Stimulated activated CD8-positive, alpha-beta memory T cell treated with anti-CD3 and anti-CD28 coated beads, Interleukin-15, amount 100 ng/mL, for 48 hours (primary cell): ENCODE measurements at regions not wholly inside any gene's neighbourhood (a gene's known extent, or its start where the extent isn't known, plus 50 kb on each side); places are given as distances from the start of the nearest gene placed in this dataset.

Source experiments
- DNase-seq, 2 donors: peaks; one replicate each; pipeline ENCODE4 v3.0.0-alpha.2; 2020; ENCODE audit warnings: low read depth in 2 of 2

DNA sequence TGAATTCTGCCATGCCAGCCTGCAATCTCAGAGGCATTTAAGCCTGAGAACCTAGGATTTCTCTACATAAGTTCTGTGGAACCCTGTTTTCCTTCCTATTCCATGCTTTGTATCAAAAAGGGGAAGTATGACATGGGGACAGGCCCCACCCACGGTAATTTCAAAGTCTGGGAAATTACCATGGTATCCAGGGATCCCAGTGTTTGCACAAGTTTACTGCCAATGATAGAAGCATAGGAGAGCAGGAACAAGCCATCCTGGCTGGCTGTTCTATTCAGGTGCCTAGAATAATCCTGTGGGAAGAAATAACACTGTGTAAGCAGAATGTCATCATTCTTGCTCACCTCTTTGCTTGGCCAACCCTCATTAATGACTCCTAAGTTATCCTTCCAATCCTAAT, 53.8 kb upstream of the ATP1B1 start:
- DNase-seq = no peak

DNA sequence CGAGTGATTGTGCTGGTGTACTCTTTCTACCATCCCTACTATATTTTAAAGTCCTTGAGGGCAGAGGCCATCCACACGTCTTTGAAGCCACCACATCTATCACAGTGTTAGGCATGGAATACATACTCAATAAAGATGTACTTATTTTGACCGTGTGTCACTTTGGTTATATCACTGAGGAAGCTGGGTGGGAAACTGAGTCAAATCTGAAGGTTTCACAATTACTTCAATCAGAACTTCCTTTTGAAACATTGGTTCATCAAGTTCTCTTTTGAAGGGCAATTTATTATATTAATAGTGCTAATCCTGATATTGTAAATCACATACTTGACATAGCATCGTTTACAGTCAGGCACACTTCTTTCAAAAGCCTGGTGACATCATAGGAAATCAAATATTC, 53.3 kb upstream of the ATP1B1 start:
- DNase-seq = no peak
